HG03135 (cell line): ENCODE measurements at regions not wholly inside any gene's neighbourhood (a gene's known extent, or its start where the extent isn't known, plus 50 kb on each side); places are given as distances from the start of the nearest gene placed in this dataset.

Source experiments
- ATAC-seq: cut with Tn5 transposase; IDR thresholded peaks from one replicate; pipeline ENCODE4 v1.9.1; 2021; ENCODE audit warnings: mild to moderate bottlenecking, moderate library complexity; ENCODE audit not compliant: unreplicated experiment

GRCh38 chr10:129361676-129362376 is 105.2 kb upstream of the MGMT start:
- no peak for ATAC-seq

GRCh38 chr10:129364949-129365348 is 102.1 kb upstream of the MGMT start:
- no peak for ATAC-seq

- no peak for ATAC-seq
Measured at GRCh38 chr10:129365767-129366402, 101.2 kb upstream of the MGMT start.

- no peak for ATAC-seq
Measured at GRCh38 chr10:129366450-129366849, 100.6 kb upstream of the MGMT start.

GRCh38 chr10:129369566-129369965 is 97.5 kb upstream of the MGMT start:
- no peak for ATAC-seq

GRCh38 chr10:129371541-129371940 is 95.5 kb upstream of the MGMT start:
- ATAC-seq, result no peak

- ATAC-seq, result no peak
Measured at GRCh38 chr10:129372172-129372571, 94.9 kb upstream of the MGMT start.

GRCh38 chr10:129373231-129373630 is 93.8 kb upstream of the MGMT start:
- ATAC-seq, result no peak

- no peak for ATAC-seq
Measured at GRCh38 chr10:129373718-129374117, 93.3 kb upstream of the MGMT start.

GRCh38 chr10:129375171-129375570 is 91.9 kb upstream of the MGMT start:
- ATAC-seq, result no peak

- no peak for ATAC-seq
Measured at GRCh38 chr10:129375912-129376311, 91.1 kb upstream of the MGMT start.

GRCh38 chr10:129380279-129380678 is 86.8 kb upstream of the MGMT start:
- ATAC-seq, result no peak

GRCh38 chr10:129381741-129382140 is 85.3 kb upstream of the MGMT start:
- no peak for ATAC-seq

- ATAC-seq, result no peak
Measured at GRCh38 chr10:129382401-129382800, 84.6 kb upstream of the MGMT start.

GRCh38 chr10:129383651-129384050 is 83.4 kb upstream of the MGMT start:
- ATAC-seq, result no peak

GRCh38 chr10:129385600-129385999 is 81.4 kb upstream of the MGMT start:
- no peak for ATAC-seq

- ATAC-seq, result no peak
Measured at GRCh38 chr10:129386415-129387257, 80.4 kb upstream of the MGMT start.

- no peak for ATAC-seq
Measured at GRCh38 chr10:129387258-129387525, 79.8 kb upstream of the MGMT start.

- no peak for ATAC-seq
Measured at GRCh38 chr10:129388435-129388834, 78.6 kb upstream of the MGMT start.

- ATAC-seq, result no peak
Measured at GRCh38 chr10:129389194-129389593, 77.8 kb upstream of the MGMT start.

GRCh38 chr10:129390147-129390546 is 76.9 kb upstream of the MGMT start:
- ATAC-seq, result no peak

- ATAC-seq, result no peak
Measured at GRCh38 chr10:129390726-129391125, 76.3 kb upstream of the MGMT start.
